Mucosa of stomach (tissue), 1 donor: ENCODE measurements at regions not wholly inside any gene's neighbourhood (a gene's known extent, or its start where the extent isn't known, plus 50 kb on each side); places are given as distances from the start of the nearest gene placed in this dataset.
"Not testable (repeated sequence)": the region's sequence is repeated elsewhere in the genome, so short reads cannot be mapped to it uniquely, and the experiment has no call there.

Source experiments
- H3K27me3 ChIP-seq: one replicate; pipeline ENCODE4 v1.7.0; 2013; ENCODE audit warnings: mild to moderate bottlenecking, low read length; ENCODE audit not compliant: control insufficient read depth, insufficient read depth
- H3K36me3 ChIP-seq: one replicate; pipeline ENCODE4 v1.7.0; 2013; ENCODE audit warnings: low read length; ENCODE audit not compliant: control insufficient read depth, insufficient read depth
- H3K4me1 ChIP-seq: one replicate; pipeline ENCODE4 v1.7.0; 2013; ENCODE audit warnings: mild to moderate bottlenecking, low read length; ENCODE audit not compliant: control insufficient read depth, insufficient read depth
- H3K4me3 ChIP-seq: one replicate; pipeline ENCODE4 v1.7.0; 2013; ENCODE audit warnings: low read length
- H3K9ac ChIP-seq: one replicate; pipeline ENCODE4 v1.7.0; 2013; ENCODE audit warnings: mild to moderate bottlenecking, low read length, moderate library complexity
- H3K9me3 ChIP-seq: one replicate; pipeline ENCODE4 v1.7.0; 2013; ENCODE audit warnings: mild to moderate bottlenecking, low read length, moderate library complexity; ENCODE audit not compliant: control insufficient read depth
- donor health status: Pancreatic carcinoma.

DNA sequence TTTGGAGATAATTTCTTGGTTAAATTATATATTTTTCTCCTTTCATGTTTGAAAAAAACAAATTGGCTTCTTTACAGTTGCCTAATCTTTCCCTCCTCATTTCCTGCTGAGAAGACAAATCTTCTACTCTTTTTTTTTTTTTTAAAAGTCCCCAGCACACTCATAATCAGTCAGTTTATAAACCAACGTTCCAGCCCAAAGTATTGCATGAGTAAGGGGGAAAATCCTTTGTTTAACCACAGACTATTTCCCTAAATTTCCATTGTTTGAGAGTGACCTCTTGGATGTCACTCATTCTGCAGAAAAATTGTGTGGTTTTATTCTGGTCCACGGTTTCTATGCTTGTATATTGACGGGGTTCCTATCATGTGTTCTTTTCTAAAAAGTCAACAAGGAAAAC lies 55.1 kb upstream of the TLR4 start:
- no peak overlapping the region for H3K4me3 ChIP-seq
- no peak overlapping the region for H3K9ac ChIP-seq
- H3K27me3 ChIP-seq: no peaks in the 10 kb centered on the region
- H3K36me3 ChIP-seq: no peaks in the 10 kb centered on the region
- H3K4me1 ChIP-seq: peaks cover 10% of the 10 kb centered on the region
- H3K9me3 ChIP-seq: no peaks in the 10 kb centered on the region

DNA sequence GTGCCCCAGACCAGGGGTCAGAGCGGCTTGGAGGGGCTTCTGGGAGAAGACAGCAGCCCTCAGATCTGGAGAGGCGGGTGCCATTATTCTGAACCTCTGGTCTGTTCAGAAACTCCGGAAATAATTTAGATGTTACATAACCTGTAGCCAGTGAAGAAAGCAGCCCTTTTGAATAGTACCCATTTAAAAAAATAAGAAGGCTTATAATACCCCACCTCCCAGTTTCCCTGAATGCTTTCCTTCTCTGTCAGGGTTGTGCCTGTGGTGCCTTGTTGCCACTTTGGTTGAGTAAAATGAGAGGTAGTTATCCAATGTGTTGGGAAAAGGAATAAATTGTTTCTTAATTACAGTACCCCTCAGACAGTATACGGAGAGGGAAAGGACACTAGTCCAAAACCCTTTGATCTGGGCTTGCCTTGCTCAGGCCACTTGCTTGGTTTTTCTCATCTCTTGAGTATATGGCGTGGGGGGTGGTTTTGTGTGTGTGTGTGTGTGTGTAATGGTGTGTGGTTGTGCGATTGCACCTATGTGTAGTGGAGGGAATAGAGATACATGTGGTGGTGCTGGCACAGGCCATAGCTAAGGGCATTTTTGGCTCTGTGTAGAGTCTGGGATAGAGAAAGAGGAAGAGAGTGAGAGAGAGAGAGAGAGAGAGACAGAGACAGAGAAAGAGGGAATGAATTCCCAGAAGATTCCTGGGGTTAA lies 59.1 kb upstream of the TLR4 start:
- Histone ChIP-seq H3K9me3 (no peaks in the 10 kb centered on the region), H3K4me1 (peaks cover 10% of the 10 kb centered on the region), H3K9ac (peak overlapping the region; percentile 46), H3K27me3 (no peaks in the 10 kb centered on the region), H3K36me3 (no peaks in the 10 kb centered on the region), H3K4me3 (no peak overlapping the region)

- H3K4me3 ChIP-seq: no peak overlapping the region
Observed at GRCh38 chr9:117644133-117644931, 59.9 kb upstream of the TLR4 start.

GRCh38 chr9:117643288-117643654 lies 60.9 kb upstream of the TLR4 start:
- Histone ChIP-seq H3K4me3 (no peak overlapping the region), H3K9ac (no peak overlapping the region), H3K4me1 (peaks cover 10% of the 10 kb centered on the region), H3K9me3 (no peaks in the 10 kb centered on the region), H3K36me3 (no peaks in the 10 kb centered on the region), H3K27me3 (no peaks in the 10 kb centered on the region)

More at GRCh38 chr9:117644133-117644931, 59.9 kb upstream of the TLR4 start:
- no peaks in the 10 kb centered on the region for H3K27me3 ChIP-seq
- no peaks in the 10 kb centered on the region for H3K9me3 ChIP-seq
- H3K4me1 ChIP-seq: peaks cover 10% of the 10 kb centered on the region
- H3K9ac ChIP-seq: peak overlapping the region; percentile 46
- no peaks in the 10 kb centered on the region for H3K36me3 ChIP-seq

DNA sequence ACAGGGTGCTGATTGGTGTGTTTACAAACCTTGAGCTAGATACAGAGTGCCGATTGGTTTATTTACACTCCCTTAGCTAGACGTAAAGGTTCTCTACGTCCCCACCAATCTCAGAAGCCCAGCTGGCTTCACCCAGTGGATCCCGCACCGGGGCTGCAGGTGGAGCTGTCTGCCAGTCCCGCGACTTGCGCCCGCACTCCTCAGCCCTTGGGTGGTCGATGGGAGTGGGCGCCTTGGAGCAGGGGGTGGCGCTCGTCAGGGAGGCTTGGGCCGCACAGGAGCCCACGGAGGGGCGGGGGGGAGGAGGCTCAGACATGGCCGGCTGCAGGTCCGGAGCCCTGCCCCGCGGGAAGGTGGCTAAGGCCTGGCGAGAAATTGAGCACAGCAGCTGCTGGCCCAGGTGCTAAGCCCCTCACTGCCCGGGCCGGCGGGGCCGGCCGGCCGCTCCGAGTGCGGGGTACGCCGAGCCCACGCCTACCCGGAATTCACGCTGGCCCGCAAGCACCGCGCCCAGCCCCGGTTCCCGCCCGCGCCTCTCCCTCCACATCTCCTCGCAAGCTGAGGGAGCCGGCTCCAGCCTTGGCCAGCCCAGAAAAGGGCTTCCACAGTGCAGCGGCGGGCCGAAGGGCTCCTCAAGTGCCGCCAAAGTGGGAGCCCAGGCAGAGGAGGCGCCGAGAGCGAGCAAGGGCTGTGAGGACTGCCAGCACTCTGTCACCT lies 61.5 kb upstream of the TLR4 start:
- H3K27me3 ChIP-seq, H3K4me3 ChIP-seq, H3K9ac ChIP-seq, H3K9me3 ChIP-seq, H3K36me3 ChIP-seq: not testable (repeated sequence)
- H3K4me1 ChIP-seq: peaks cover 10% of the 10 kb centered on the region

DNA sequence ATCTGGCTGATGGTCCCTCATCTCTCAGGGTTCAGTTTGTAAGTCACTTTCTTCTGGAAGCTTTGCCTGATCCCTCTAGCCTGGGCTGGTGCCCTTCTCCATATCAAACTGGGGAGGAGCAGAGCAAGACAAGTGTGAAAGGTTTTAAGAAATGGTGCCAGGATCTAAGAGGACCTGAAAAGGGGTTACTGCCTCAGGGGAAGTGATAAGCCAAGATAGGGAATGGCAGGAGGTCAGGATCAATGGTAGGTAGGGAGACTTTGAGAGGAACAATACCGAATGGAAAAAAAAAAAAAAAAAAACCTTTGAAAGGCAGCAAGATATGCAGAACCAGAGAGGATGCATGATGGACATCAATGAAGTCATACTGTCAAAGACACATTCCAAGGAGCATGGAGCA lies 67.5 kb upstream of the TLR4 start:
- no peaks in the 10 kb centered on the region for H3K27me3 ChIP-seq
- no peak overlapping the region for H3K9ac ChIP-seq
- H3K4me3 ChIP-seq: no peak overlapping the region
- H3K4me1 ChIP-seq: no peaks in the 10 kb centered on the region
- no peaks in the 10 kb centered on the region for H3K9me3 ChIP-seq
- no peaks in the 10 kb centered on the region for H3K36me3 ChIP-seq

DNA sequence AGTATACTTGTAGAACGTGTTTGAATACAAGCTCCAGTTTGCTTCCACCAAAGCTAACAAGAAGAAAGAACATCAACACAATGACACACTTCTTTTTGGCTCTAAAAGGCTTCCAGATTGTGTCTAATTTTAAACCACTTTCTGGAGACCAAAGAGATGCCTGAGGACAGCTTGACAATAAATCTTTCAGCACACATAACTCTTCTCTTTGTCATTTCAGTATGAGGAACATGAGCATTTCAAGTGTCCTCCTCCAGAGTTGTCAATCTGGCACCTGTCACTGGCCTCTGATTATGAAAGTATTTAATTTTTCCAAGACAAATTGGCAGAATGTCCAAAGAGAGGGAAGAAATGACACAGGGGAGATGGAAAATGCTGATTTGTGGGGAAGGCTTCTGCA lies 79.0 kb upstream of the TLR4 start:
- H3K9ac ChIP-seq: no peak overlapping the region
- H3K36me3 ChIP-seq: no peaks in the 10 kb centered on the region
- H3K4me1 ChIP-seq: no peaks in the 10 kb centered on the region
- no peak overlapping the region for H3K4me3 ChIP-seq
- H3K27me3 ChIP-seq: no peaks in the 10 kb centered on the region
- H3K9me3 ChIP-seq: no peaks in the 10 kb centered on the region

DNA sequence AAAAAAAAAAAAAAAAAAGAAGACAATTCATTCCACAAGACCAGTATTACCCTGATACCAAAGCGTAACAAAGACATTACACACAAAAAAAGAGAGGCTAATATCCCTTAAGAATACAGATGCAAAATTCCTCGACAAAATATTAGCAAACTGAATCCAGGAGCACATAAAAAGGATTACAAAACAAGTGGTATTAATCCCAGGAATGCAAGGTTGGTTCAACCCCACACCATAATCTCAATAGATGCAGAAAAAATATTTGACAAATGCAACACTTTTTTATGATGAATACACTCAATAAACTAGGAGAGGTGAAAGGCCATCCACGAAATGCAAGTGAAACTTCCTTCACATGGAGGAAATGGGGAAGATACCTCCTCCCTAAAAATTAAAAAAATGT lies 80.1 kb upstream of the TLR4 start:
- H3K36me3 ChIP-seq: no peaks in the 10 kb centered on the region
- no peaks in the 10 kb centered on the region for H3K4me1 ChIP-seq
- no peaks in the 10 kb centered on the region for H3K27me3 ChIP-seq
- no peak overlapping the region for H3K9ac ChIP-seq
- no peak overlapping the region for H3K4me3 ChIP-seq
- H3K9me3 ChIP-seq: no peaks in the 10 kb centered on the region

DNA sequence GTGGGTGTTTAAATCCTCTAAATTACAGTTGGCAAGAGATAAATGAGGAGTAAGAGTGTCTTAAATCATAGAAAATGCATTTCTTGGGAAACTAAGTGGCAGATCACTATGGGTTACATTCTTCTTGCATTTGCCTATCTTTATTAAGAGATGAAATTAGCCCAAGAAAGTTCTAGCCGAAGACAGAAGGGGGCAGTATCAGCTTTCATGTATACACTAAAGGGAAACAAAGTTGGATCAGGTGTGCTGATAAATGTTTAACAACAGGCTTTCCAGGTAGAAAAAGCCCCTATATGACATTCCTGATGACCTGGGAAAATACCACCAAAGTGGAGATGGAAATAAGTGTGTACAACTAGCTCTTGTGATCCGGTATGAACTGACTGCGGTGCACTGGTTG lies 81.9 kb upstream of the TLR4 start:
- Histone ChIP-seq H3K9ac (no peak overlapping the region), H3K36me3 (no peaks in the 10 kb centered on the region), H3K4me1 (no peaks in the 10 kb centered on the region), H3K4me3 (no peak overlapping the region), H3K9me3 (no peaks in the 10 kb centered on the region), H3K27me3 (no peaks in the 10 kb centered on the region)

DNA sequence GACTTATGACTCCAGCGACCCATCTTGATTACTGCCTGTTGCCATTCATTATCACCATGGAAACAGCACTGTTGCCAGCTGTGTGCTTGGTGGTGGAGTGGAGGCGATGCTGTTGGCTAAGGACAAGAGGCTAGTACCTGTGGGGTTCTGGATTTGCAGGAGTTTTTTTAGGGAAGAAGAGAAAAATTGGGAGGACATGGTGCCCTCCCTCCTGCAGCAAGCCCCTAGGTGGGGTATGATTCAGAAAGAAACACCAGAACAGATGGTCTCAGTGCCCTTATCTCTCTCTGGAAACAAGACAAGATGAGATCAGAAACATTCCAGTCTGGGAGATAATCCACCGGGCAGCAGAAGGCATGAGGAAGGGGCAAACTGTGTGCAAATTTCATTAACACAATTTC lies 87.8 kb upstream of the TLR4 start:
- H3K4me3 ChIP-seq: no peak overlapping the region
- no peaks in the 10 kb centered on the region for H3K4me1 ChIP-seq
- H3K36me3 ChIP-seq: no peaks in the 10 kb centered on the region
- H3K9ac ChIP-seq: no peak overlapping the region
- H3K9me3 ChIP-seq: no peaks in the 10 kb centered on the region
- H3K27me3 ChIP-seq: no peaks in the 10 kb centered on the region

GRCh38 chr9:117612317-117612716 lies 91.9 kb upstream of the TLR4 start:
- Histone ChIP-seq H3K9me3 (no peaks in the 10 kb centered on the region), H3K27me3 (no peaks in the 10 kb centered on the region), H3K36me3 (no peaks in the 10 kb centered on the region), H3K4me3 (no peak overlapping the region), H3K9ac (no peak overlapping the region), H3K4me1 (no peaks in the 10 kb centered on the region)

- H3K9me3 ChIP-seq: no peaks in the 10 kb centered on the region
- no peak overlapping the region for H3K9ac ChIP-seq
- no peaks in the 10 kb centered on the region for H3K27me3 ChIP-seq
- H3K4me1 ChIP-seq: no peaks in the 10 kb centered on the region
- H3K4me3 ChIP-seq: no peak overlapping the region
- no peaks in the 10 kb centered on the region for H3K36me3 ChIP-seq
Observed at GRCh38 chr9:117597977-117598376, 106.2 kb upstream of the TLR4 start.
